Lung microvascular endothelial cell (primary cell): ENCODE measurements at regions not wholly inside any gene's neighbourhood (a gene's known extent, or its start where the extent isn't known, plus 50 kb on each side); places are given as distances from the start of the nearest gene placed in this dataset.
"Not testable (repeated sequence)": the region's sequence is repeated elsewhere in the genome, so short reads cannot be mapped to it uniquely, and the experiment has no call there.

Experiments used
- DNase-seq, 2 donors: peaks; one replicate each; pipeline versions ENCODE4 v3.0.0 to v3.0.0-alpha.2; 2010; ENCODE audit warnings: low read depth in 2 of 2

DNA sequence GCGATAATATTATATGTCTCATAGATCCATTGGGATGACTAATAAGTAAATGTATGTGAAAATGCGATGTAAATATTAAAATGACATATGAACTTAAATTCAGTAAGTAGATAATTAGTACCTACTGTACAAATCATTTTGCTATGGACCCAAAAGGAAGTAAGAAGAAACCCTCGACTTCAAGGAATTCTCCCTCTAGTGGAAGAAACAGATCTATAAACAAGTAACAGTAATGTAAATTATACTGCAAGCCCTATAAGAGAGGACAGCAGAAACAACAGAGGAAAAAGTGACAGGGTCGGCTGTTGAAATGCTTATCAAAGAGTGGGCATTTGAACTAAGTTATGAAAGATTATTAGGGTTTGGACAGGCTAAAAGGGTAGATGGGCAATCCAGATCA lies 320.3 kb downstream of the DMAC1 start:
- no peak for DNase-seq

GRCh38 chr9:7478646-7479045 lies 320.9 kb downstream of the DMAC1 start:
- DNase-seq = no peak

DNA sequence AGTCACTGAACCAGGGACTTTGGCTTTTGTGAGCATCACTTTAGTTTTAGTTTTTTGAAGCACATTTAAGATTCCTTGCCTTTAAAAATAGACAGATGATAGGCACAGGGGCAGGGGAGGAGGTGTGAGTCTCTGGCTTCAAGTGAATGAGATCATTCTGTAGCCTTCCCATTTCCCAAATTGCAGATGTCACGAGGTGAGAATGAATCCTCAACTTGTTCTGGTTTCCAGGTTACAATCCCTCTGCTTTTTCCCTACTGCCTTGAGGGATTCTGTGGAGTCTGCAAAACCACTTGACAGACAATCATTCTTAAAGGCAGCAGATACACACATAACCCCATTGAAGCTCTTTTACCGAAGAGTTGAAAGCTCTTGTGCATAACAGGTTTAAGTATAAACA lies 332.4 kb downstream of the DMAC1 start:
- DNase-seq = no peak

DNA sequence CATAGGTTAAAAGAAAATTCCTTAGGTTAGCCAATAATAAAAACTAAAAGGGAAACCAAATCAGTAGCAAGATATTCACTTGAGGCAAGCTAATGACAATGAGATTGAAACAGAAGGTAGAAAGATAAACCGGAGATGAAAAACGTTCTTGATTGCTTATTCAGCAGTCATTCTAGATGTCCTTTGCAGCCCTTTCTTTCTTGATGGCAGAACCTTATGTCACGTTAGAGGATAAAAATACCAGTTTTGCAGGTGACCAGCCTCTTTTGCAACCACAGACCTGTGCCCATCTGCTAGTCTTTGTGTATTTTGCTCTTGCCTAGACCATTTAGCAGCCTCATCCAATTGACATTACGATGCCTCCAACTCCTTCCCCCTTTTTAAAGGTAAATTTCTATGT lies 337.8 kb downstream of the DMAC1 start:
- DNase-seq = no peak

DNA sequence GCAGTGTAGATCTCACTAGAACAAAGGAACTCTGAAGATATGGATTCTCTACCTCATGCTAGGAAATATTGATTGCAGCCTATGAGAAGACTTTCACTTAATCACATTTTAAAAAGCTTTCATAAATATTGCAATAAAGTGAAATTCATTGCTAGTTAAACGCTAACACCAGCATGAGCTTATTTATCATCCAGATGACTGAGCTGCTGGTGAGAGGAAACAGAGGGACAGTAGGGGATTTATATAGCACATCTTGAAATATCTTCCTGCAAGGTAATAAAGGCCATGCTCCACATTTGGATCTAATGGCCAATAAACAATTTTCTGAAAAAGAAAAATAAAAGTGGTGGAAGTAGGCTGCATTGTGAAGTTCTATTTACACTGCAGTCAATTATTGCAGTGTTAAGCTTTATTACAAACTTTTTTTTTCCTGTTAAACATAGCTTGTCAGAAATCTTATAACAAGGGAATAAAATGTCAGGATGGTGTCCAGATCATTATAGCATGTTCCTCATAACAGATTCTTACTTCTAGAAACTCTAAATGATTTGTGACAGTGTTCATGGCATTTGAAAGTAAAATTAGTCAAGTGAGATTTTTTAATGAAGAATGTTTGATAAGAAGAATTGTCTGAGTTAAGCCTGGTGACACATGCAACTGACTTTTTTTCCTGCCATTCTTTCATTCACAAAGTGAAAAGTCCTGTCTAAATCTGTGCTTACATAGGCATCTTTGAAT lies 342.6 kb downstream of the DMAC1 start:
- no peak for DNase-seq

- no peak for DNase-seq
Observed at GRCh38 chr9:7456377-7456776, 343.2 kb downstream of the DMAC1 start.

DNA sequence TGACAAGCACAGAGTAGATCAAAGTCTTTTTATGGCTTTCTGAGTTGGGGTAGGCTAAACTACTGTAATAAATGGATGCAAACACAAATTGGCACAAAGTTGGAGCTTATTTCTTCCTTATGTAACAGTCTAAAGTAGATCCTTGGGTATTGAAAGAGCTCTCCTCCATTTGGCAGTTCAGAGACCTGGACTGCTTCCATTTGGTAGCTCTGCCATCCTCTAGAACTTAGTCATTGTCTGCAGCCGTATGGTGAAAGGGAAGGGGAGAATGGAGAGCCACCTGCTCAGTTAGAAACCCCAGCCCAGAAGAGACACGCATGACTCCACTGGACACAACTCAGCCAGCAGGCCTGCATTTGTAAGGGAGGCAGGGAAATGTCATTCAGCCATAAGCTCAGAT lies 345.0 kb downstream of the DMAC1 start:
- no peak for DNase-seq

- DNase-seq = no peak
Observed at GRCh38 chr9:7452378-7452777, 347.2 kb downstream of the DMAC1 start.

DNA sequence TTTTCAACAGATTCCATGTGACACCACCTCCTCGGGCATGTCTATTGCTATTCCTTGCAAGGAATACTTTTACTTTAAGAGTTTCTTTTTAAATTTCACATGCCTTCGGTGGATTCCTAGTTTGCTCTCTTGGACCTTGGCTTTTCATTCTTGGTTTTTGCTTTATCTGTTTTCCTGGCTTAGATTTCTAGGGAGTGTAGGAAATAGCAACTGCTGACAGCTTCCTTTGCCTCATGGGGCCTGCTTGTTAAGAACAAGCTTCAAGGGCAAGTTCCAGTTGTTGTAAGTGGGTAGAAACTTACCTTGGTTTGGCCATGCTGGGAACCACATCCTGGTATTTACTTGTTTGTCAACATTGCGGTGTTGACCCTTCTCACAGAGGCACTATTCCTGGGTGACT lies 348.5 kb downstream of the DMAC1 start:
- no peak for DNase-seq

DNA sequence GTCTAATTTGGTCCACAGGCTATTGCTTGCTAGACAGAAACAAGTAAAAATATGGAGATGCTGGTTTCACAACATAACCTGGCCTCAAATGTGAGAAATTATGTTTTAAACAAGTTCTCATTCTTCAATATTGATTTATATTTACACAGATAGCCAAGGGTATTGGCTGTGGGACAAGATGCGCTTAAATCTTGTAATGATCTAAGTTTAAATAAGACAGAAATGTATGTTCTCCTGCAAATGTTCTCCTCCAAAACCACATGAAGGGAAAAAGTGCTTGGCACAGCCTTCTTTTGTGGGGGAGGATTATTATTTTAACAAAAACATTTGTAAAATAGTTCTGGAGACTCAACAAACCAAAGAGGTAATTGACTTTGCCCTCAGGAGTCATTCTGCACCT lies 356.0 kb downstream of the DMAC1 start:
- DNase-seq = no peak

- no peak for DNase-seq
Observed at GRCh38 chr9:7439355-7439995, 360.1 kb downstream of the DMAC1 start.

DNA sequence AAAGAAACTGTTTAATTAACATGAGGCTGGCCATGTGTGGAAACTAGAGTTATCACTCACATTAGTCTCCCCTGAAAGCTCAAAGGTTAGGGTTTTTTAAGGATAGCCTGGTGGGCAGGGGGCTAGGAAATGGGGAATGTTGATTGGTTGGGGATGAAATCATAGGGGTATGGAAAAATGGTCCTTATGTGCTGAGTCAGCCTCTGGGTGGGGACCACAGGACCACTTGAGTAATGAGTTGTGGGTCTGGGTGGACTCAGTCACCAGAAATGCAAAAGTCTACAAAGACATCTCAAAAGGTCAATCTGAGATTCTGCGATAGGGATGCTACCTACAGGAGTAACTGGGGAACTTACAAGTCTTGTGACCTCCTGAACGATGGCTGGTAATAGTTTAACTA lies 362.8 kb downstream of the DMAC1 start:
- DNase-seq = no peak

GRCh38 chr9:7433508-7434292 lies 365.9 kb downstream of the DMAC1 start:
- no peak for DNase-seq

GRCh38 chr9:7432989-7433388 lies 366.6 kb downstream of the DMAC1 start:
- no peak for DNase-seq

DNA sequence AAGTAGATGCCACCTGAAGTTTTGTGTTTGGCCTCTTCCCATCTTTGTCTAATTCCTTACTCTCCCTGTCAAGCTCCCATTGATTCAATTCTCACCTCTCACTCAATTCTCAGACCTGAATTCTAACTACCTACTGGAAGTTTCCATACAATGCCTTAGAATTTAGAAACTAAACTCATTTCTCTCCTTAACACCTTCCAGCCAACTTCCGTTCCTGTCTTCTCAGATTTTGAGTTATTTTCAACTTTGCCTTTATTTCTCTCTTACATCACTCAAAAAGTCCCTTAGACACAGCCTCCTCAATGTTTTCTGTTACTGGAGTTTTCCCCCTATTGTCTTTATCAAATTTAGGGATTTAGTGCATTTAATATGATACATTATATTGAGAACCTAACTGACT lies 382.2 kb downstream of the DMAC1 start:
- not testable (repeated sequence) for DNase-seq

GRCh38 chr9:7415836-7416235 lies 383.7 kb downstream of the DMAC1 start:
- DNase-seq = no peak

DNA sequence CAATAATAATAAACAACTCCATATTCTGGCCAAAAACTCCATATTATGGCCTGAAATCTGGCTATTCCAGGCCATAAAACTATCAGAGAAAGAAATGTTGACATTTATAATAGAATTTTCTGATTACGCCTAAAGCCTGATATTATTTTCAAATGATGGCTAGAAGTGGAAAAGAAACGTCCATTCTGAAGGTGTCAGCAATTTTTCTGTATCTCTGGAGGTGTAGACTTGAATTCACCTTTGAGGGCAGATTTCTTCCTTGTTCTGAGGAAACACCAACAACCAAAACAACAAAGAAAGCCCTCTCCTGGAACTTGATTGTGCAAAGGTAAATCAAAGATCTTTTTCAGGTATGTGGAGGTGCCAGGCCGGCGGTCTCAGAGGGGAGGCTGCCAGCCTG lies 390.7 kb downstream of the DMAC1 start:
- no peak for DNase-seq

GRCh38 chr9:7407246-7407645 lies 392.3 kb downstream of the DMAC1 start:
- no peak for DNase-seq

- DNase-seq = no peak
Observed at GRCh38 chr9:7405924-7406604, 393.5 kb downstream of the DMAC1 start.

DNA sequence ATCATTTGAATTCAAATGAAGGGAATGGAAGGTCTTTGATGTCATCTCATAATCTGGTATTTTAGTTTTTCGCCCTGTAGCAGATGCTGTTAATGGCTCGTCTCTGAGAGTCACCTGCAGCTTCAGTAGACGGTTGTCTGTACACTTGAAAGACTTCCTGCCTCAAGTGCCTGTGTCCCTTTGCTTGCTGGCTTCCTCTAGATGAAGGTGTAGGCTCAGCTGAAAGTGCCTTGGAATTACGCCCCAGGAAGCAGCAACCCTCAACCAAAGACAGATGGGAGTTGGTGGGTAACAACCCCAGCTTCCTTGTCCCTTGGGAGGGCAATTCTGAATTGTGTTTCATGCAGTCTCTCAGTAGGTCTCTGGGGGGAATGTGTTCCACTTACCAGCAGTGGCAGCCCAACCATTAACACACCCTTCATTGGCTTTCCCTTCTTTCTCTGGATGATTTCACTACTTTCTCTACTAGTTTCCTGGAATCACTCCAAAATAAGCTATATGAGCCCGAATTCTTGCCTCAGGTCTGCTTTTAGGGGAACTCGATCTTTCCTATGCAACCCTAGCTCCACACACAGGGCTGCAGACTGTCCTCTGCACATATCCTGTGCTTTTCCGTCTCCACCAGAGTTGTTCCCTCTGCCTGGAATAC lies 395.6 kb downstream of the DMAC1 start:
- DNase-seq = peak in 1 of 2 donors; percentile 1

GRCh38 chr9:7403028-7403389 lies 396.6 kb downstream of the DMAC1 start:
- DNase-seq = no peak
